Panc1 (cell line): ENCODE measurements at regions not wholly inside any gene's neighbourhood (a gene's known extent, or its start where the extent isn't known, plus 50 kb on each side); places are given as distances from the start of the nearest gene placed in this dataset.

Experiments
- POLR2AphosphoS5 ChIP-seq: IDR thresholded peaks from 2 replicates; pipeline ENCODE4 v1.6.1; 2012; ENCODE audit warnings: mild to moderate bottlenecking, low read depth, low read length, moderate library complexity
- TCF7L2 ChIP-seq: IDR thresholded peaks from 2 replicates; pipeline ENCODE4 v1.6.1; 2011; ENCODE audit warnings: mild to moderate bottlenecking, low read depth, low read length, inconsistent platforms
- TF ChIP-seq, protein P1 (sequence below): fragments of 450-650 bp; IDR thresholded peaks from 2 replicates; pipeline ENCODE4 v1.5.1; 2017; ENCODE audit warnings: mild to moderate bottlenecking
- TF ChIP-seq, protein P2 (sequence below), 2 experiments: IDR thresholded peaks; 2 replicates each; pipeline ENCODE4 v1.6.1; 2011 to 2012; ENCODE audit warnings: low read depth in 2 of 2, control low read depth in 1 of 2, low read length in 1 of 2, mild to moderate bottlenecking in 1 of 2, moderate library complexity in 1 of 2; ENCODE audit not compliant: insufficient read depth in 1 of 2

DNA sequence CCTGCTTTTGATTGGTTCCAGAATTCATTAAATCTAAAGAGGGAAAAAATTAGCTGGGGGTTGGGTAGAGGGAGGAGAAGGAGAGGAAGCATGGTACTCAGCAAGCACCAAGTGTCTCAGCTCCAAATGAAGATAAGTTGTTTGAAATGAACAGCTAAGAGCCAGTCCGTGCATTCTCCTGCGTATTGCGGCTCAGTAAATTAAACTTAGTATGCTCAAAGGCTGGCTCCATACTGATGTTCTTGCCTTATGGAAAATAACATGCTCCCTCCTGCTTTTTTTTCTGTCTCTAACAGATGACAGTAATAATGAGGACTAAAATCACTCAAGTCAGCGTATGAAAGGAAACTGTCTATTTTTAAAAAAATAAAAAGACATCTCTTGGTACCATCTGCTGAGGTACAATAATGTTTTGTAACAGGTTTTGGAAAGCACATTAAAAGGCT is 161.0 kb downstream of the SPATA31D1 start:
- TF ChIP-seq, protein P1, sequence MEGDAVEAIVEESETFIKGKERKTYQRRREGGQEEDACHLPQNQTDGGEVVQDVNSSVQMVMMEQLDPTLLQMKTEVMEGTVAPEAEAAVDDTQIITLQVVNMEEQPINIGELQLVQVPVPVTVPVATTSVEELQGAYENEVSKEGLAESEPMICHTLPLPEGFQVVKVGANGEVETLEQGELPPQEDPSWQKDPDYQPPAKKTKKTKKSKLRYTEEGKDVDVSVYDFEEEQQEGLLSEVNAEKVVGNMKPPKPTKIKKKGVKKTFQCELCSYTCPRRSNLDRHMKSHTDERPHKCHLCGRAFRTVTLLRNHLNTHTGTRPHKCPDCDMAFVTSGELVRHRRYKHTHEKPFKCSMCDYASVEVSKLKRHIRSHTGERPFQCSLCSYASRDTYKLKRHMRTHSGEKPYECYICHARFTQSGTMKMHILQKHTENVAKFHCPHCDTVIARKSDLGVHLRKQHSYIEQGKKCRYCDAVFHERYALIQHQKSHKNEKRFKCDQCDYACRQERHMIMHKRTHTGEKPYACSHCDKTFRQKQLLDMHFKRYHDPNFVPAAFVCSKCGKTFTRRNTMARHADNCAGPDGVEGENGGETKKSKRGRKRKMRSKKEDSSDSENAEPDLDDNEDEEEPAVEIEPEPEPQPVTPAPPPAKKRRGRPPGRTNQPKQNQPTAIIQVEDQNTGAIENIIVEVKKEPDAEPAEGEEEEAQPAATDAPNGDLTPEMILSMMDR, result no peak
- TF ChIP-seq POLR2AphosphoS5 (no peak), TCF7L2 (no peak)
- TF ChIP-seq, protein P2, sequence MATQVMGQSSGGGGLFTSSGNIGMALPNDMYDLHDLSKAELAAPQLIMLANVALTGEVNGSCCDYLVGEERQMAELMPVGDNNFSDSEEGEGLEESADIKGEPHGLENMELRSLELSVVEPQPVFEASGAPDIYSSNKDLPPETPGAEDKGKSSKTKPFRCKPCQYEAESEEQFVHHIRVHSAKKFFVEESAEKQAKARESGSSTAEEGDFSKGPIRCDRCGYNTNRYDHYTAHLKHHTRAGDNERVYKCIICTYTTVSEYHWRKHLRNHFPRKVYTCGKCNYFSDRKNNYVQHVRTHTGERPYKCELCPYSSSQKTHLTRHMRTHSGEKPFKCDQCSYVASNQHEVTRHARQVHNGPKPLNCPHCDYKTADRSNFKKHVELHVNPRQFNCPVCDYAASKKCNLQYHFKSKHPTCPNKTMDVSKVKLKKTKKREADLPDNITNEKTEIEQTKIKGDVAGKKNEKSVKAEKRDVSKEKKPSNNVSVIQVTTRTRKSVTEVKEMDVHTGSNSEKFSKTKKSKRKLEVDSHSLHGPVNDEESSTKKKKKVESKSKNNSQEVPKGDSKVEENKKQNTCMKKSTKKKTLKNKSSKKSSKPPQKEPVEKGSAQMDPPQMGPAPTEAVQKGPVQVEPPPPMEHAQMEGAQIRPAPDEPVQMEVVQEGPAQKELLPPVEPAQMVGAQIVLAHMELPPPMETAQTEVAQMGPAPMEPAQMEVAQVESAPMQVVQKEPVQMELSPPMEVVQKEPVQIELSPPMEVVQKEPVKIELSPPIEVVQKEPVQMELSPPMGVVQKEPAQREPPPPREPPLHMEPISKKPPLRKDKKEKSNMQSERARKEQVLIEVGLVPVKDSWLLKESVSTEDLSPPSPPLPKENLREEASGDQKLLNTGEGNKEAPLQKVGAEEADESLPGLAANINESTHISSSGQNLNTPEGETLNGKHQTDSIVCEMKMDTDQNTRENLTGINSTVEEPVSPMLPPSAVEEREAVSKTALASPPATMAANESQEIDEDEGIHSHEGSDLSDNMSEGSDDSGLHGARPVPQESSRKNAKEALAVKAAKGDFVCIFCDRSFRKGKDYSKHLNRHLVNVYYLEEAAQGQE (IDR thresholded peaks at IDR 0.05; ENCODE audit: insufficient read depth in 1 of 2, low read depth in 2 of 2, low read length in 1 of 2), result no peak
